Sigmoid colon (tissue), 4 donors: ENCODE measurements at regions not wholly inside any gene's neighbourhood (a gene's known extent, or its start where the extent isn't known, plus 50 kb on each side); places are given as distances from the start of the nearest gene placed in this dataset.

Source experiments
- EP300 ChIP-seq, 4 donors: sonication (generic); formaldehyde crosslinking; IDR thresholded peaks; one replicate each; pipeline ENCODE4 v1.6.1; 2017; ENCODE audit warnings: antibody characterized with exemption in 4 of 4
- POLR2A ChIP-seq, 2 donors: fragments of 450-650 bp; IDR thresholded peaks; one replicate each; pipeline ENCODE4 v1.6.1; 2016; ENCODE audit warnings: antibody characterized with exemption in 2 of 2, mild to moderate bottlenecking in 2 of 2, moderate library complexity in 2 of 2
- POLR2AphosphoS5 ChIP-seq, 4 donors: sonication (generic); formaldehyde crosslinking; IDR thresholded peaks; one replicate each; pipeline ENCODE4 v1.6.1; 2017; ENCODE audit warnings: antibody characterized with exemption in 4 of 4
- TF ChIP-seq, protein P1 (sequence below), 4 experiments: fragments of 450-650 bp in 3 of 4; fragments of 200-600 bp in 1 of 4; IDR thresholded peaks; one replicate each; pipeline ENCODE4 v1.5.1; 2016 to 2019; ENCODE audit warnings: antibody characterized with exemption in 4 of 4, mild to moderate bottlenecking in 3 of 4, moderate library complexity in 2 of 4

DNA sequence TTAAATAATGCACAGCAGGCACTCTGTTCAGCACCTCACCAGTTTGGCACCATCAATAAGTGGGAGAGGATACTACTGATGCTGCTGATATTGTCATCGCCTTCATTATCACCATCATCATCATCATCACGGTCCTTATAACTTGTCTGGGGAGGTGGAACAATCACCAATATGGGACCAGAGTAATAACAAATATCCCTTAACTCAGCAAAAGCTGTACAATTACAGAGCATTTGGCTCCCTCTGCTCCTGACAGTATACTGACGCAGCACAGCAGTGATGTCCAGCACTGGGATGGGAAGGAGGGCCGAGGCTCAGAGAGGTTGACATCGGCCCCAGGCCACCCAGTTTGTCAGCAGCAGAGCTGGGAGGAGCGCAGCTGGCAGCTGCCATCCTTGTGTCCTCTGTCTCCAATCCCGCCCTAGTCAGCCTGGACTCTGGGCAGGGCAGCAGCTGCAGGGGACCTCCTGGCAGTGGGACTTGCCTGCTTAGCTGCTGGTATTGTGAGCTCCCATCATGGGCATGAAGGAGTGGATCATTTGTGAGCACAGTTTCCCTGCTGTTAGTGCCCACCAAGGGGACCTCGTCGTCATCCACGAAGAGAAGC, 90.0 kb downstream of the DHCR7 start:
- TF ChIP-seq, protein P1, sequence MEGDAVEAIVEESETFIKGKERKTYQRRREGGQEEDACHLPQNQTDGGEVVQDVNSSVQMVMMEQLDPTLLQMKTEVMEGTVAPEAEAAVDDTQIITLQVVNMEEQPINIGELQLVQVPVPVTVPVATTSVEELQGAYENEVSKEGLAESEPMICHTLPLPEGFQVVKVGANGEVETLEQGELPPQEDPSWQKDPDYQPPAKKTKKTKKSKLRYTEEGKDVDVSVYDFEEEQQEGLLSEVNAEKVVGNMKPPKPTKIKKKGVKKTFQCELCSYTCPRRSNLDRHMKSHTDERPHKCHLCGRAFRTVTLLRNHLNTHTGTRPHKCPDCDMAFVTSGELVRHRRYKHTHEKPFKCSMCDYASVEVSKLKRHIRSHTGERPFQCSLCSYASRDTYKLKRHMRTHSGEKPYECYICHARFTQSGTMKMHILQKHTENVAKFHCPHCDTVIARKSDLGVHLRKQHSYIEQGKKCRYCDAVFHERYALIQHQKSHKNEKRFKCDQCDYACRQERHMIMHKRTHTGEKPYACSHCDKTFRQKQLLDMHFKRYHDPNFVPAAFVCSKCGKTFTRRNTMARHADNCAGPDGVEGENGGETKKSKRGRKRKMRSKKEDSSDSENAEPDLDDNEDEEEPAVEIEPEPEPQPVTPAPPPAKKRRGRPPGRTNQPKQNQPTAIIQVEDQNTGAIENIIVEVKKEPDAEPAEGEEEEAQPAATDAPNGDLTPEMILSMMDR (IDR thresholded peaks at IDR 0.05) = no peak
- TF ChIP-seq POLR2A (IDR thresholded peaks at IDR 0.05) (no peak), EP300 (IDR thresholded peaks at IDR 0.05) (no peak), POLR2AphosphoS5 (IDR thresholded peaks at IDR 0.05) (no peak)
